ENCODE measurements at regions not wholly inside any gene's neighbourhood (a gene's known extent, or its start where the extent isn't known, plus 50 kb on each side); places are given as distances from the start of the nearest gene placed in this dataset.

- ATAC-seq, result no peak
- CTCF ChIA-PET, result no interaction called here
- H3K27me3 ChIP-seq (ENCODE audit: control insufficient read depth, insufficient read depth, low read length), result no peaks in the 10 kb centered on the region
Observed at GRCh38 chr2:147101941-147102790, 742.7 kb upstream of the ACVR2A start.

GRCh38 chr2:147100406-147101035 is 744.3 kb upstream of the ACVR2A start:
- ATAC-seq (no peak), DNase-seq (ENCODE audit: low read depth, low spot score) (no peak)
- POLR2A ChIA-PET, result no interaction called here
- Histone ChIP-seq H3K27me3 (ENCODE audit: control insufficient read depth, insufficient read depth, low read length) (no peaks in the 10 kb centered on the region), H3K27ac (ENCODE audit: low read length) (no peak overlapping the region), H3K4me3 (ENCODE audit: low read depth in 2 of 2, low read length in 2 of 2) (no peak overlapping the region), H3K36me3 (ENCODE audit: control insufficient read depth, insufficient read depth, low read length) (no peaks in the 10 kb centered on the region), H3K9me3 (ENCODE audit: control insufficient read depth, insufficient read depth, low read depth, low read length) (no peaks in the 10 kb centered on the region), H3K4me1 (ENCODE audit: control insufficient read depth, insufficient read depth, low read length) (no peaks in the 10 kb centered on the region)
- no TSS peak for BruUV-seq (replicated peaks)
- CTCF ChIA-PET, result no interaction called here
- in situ Hi-C loops (cut with HindIII; ENCODE audit: low pct_unique_long_range_greater_than_20kb, low sequenced_read_pairs), result no loop called here
- intact Hi-C loops (cut with micrococcal nuclease; ENCODE audit: unreplicated experiment), result no loop called here
- TF ChIP-seq REST (IDR thresholded peaks at IDR 0.05; ENCODE audit: insufficient read depth in 1 of 2, low read depth in 2 of 2, low read length in 1 of 2) (no peak), POLR2AphosphoS5 (IDR thresholded peaks at IDR 0.05; ENCODE audit: low read depth, low read length) (no peak), SIN3A (IDR thresholded peaks at IDR 0.05; ENCODE audit: borderline replicate concordance, insufficient read depth, low read depth, low read length) (no peak), CTCF (IDR thresholded peaks at IDR 0.05) (no peak)

More at GRCh38 chr2:147101941-147102790, 742.7 kb upstream of the ACVR2A start:
- DNase-seq (ENCODE audit: low read depth, low spot score), result no peak
- no peak for TF ChIP-seq SIN3A (IDR thresholded peaks at IDR 0.05; ENCODE audit: borderline replicate concordance, insufficient read depth, low read depth, low read length)
- TF ChIP-seq CTCF (IDR thresholded peaks at IDR 0.05), result no peak
- TF ChIP-seq TCF7L2 (IDR thresholded peaks at IDR 0.05; ENCODE audit: low read depth, low read length), result no peak
- TF ChIP-seq REST (IDR thresholded peaks at IDR 0.05; ENCODE audit: insufficient read depth in 1 of 2, low read depth in 2 of 2, low read length in 1 of 2), result no peak
- no peak for TF ChIP-seq POLR2AphosphoS5 (IDR thresholded peaks at IDR 0.05; ENCODE audit: low read depth, low read length)
- Histone ChIP-seq H3K36me3 (ENCODE audit: control insufficient read depth, insufficient read depth, low read length) (no peaks in the 10 kb centered on the region), H3K4me1 (ENCODE audit: control insufficient read depth, insufficient read depth, low read length) (no peaks in the 10 kb centered on the region), H3K27ac (ENCODE audit: low read length) (no peak overlapping the region), H3K4me3 (ENCODE audit: low read depth in 2 of 2, low read length in 2 of 2) (no peak overlapping the region), H3K9me3 (ENCODE audit: control insufficient read depth, insufficient read depth, low read depth, low read length) (no peaks in the 10 kb centered on the region)
- POLR2A ChIA-PET, result no interaction called here
- no TSS peak for BruUV-seq (replicated peaks)
- in situ Hi-C loops (cut with HindIII; ENCODE audit: low pct_unique_long_range_greater_than_20kb, low sequenced_read_pairs) (no loop called here), intact Hi-C loops (cut with micrococcal nuclease; ENCODE audit: unreplicated experiment) (no loop called here)
